ENCODE measurements at regions not wholly inside any gene's neighbourhood (a gene's known extent, or its start where the extent isn't known, plus 50 kb on each side); places are given as distances from the start of the nearest gene placed in this dataset.
"Not testable (repeated sequence)": the region's sequence is repeated elsewhere in the genome, so short reads cannot be mapped to it uniquely, and the experiment has no call there.

DNA sequence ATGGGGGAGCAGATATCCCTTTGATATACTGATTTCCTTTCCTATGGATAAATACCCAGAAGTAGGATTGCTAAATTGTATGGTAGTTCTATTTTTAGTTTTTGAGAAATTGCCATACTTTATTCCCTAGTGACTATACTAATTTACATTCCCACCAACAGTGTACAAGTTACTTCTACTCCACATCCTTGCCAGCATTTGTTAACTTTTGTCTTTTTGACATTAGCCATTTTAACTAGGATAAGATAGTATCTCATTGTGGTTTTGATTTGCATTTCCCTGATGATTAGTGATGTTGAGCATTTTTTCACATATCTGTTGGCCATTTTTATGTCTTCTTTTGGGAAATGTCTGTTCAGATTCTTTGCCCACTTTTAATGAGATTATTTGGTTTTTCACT, 620.6 kb upstream of the CAMK1G start:
- DNase-seq, result no peak

DNA sequence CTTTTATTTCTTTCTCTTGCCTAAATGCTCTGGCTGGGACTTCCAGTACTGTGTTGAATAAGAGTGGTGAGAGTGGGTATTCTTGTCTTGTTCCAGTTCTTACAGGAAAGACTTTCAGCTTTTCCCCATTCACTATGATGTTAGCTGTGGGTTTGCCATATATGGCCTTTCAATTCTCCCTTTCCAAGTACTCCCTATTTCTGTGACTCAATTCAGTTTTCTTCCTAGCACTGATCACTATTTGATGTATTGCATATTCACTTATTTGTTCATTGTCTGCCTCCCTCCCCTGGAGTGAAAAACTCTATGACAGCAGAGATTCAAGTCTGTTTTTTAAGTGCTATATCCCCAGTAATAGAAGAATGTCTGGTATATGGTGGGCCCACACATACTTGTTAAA, 618.2 kb upstream of the CAMK1G start:
- DNase-seq, result no peak

GRCh38 chr1:208967334-208967733, 616.2 kb upstream of the CAMK1G start:
- no peak for DNase-seq

DNA sequence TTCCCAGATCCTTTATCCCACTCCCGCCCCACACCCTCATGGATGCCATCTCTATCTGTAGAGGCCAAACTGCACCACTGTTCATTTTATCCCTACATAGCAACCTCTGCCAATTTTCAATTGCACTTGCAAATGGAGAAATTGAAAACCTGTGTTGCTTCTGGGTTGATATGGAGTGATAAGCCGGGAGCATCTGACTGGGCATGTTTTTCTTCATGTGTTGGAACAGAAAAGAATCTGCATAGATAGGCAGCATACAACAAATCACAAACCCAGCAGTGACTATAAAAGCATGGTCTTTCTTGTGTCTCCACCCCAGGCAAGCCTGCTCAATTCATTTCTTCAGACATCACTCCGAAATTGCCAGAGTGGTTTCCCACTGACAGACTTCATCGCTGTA, 608.8 kb upstream of the CAMK1G start:
- no peak for DNase-seq

GRCh38 chr1:208975456-208975855, 608.1 kb upstream of the CAMK1G start:
- no peak for DNase-seq

DNA sequence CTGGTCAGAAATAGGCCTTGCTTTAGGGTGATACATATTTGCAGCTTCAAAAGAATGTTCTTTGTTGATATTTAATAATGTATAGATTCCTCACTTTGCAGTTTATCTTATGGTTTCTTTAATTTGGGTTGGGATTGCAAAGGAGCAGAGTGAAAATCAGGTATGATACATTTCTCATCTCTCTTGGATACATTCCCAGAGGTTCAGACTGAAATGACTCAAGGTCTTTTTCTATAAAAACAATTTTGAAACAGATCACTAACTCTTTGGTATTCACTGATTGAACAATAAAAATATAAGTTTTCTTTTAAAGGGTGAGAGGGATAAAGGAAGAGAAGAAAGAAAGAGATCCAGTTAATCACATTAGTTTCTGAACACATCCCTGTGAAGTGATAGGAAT, 606.5 kb upstream of the CAMK1G start:
- no peak for DNase-seq

GRCh38 chr1:208977638-208978256, 605.8 kb upstream of the CAMK1G start:
- DNase-seq, result no peak

- no peak for DNase-seq
These were observed 603.7 kb upstream of the CAMK1G start for GRCh38 chr1:208979776-208980175.

- no peak for DNase-seq
These were observed 602.9 kb upstream of the CAMK1G start for GRCh38 chr1:208980605-208981004.

GRCh38 chr1:208985231-208985630, 598.3 kb upstream of the CAMK1G start:
- no peak for DNase-seq

DNA sequence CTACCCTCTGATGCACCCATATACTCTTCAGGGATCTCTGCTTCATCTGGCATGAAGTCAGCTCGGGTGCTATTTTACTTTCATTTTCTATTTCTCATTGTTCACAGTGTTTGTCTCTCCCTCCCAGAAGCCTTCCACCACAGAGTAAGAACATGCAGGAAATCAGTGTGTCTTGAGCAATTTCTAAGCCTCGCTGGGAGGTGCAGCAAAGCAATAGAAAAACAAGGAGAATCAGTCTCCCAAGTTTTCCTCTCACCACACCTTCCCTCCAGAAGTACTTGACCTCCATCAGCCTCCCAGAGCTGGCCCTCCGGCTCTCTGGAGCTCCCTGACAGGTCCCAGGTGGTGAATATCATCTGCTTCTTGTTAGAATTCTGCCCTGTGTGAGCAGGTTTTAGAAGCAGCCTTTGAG, 594.7 kb upstream of the CAMK1G start:
- peak; percentile 49 for DNase-seq

DNA sequence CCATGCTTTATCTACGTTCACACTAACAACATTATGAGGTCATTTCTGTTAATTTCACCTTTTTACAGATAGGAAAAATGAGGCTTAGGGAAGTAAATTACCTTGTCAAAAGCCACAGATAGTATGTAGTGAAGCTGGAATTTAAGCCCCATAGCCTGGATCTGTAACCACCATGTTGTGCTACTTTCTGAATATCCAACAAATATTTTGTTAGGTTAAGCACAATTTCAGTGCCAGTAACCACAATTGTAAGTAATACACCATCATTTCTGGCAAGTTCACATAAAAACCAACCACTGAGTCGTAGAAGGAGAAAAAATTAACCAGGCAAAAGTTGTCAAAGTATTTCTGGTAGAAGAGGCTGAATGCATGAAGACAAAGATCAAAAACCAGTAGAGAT, 593.1 kb upstream of the CAMK1G start:
- no peak for DNase-seq

- not testable (repeated sequence) for DNase-seq
These were observed 586.5 kb upstream of the CAMK1G start for GRCh38 chr1:208997053-208997452.

DNA sequence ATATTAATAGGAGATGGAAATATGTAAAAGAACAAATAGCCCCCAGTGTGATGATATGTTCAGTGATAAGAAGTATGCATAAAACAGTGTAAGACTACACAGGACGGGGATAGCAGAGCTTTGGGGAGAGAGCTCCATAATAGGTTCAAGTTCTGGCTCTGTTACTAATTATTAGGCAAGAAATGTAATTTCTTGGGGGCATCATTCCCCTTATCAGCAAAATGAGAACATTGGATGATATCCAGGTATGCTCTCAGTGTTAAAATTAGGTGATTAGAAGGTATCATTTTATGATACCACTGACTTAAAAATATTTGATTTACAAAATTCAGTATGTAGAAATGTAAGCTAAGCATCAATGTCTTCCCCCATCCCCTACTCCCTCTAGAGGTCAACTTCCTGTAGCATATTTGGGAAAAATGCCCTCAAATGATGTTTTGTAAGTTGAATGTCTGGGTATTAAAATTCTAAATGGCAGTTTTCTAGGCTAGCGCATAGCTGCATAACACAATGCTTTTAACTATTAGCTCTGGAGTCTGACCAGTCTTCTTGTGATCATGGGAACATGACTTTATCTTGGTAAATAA, 585.7 kb upstream of the CAMK1G start:
- no peak for DNase-seq

GRCh38 chr1:209008586-209008985, 574.9 kb upstream of the CAMK1G start:
- DNase-seq, result no peak

GRCh38 chr1:209010475-209011230, 572.9 kb upstream of the CAMK1G start:
- DNase-seq, result no peak

DNA sequence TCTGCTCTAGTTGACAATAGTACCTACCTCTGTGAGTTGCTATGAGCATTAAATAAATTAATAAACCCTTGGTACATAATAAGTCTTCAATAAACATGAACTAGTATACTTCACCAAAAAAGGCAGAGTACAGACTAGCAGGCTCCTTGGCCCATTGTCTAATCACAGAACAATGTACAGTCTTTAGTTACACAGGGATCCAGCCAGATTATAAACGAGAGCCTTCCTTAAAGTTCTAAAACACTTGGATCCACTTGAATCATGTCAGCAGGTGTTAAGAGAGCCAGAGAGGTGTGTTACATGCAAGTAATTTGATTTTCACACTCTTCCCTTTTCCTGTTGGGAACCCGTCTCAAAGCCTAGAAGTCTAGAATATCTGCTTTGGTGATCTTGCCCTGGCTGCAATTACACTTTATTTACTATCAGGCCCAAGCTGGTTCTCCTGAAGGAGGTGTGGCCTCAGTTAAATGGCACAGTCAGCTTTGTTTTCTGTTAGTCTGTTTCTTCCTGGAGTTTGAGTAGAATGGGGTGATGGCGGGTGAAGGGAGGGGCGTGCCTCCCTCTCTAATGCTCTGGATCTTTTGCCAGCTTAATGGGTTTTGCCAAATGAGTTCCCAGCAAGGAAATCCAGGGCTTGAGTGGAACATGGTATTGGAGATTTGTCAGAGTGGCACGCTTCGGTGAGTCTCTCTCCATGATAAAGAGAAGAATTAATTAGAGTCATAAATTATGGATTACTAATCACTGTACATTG, 570.9 kb upstream of the CAMK1G start:
- no peak for DNase-seq

- DNase-seq, result no peak
These were observed 568.4 kb upstream of the CAMK1G start for GRCh38 chr1:209015092-209015491.

- DNase-seq, result no peak
These were observed 561.9 kb upstream of the CAMK1G start for GRCh38 chr1:209021622-209022021.

- no peak for DNase-seq
These were observed 559.7 kb upstream of the CAMK1G start for GRCh38 chr1:209023790-209024189.

DNA sequence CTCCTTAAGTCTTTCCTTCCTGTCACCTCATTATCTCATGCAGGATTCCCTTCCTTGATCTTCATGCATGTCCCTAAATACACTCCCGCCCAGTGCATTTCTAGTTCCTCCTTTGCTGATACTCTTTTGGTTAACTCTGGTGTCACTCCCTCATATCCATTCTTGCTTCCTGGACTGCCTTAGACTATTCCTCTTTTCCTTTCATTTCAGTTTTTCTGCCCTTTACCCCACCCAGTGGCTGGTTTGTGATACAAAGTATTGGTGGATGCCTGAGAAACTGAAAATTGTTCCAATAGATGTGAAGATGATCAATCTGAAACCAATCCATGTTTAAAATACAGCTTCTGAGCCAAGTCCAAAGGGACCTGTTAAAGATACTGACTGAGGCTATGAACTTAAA, 553.8 kb upstream of the CAMK1G start:
- no peak for DNase-seq

DNA sequence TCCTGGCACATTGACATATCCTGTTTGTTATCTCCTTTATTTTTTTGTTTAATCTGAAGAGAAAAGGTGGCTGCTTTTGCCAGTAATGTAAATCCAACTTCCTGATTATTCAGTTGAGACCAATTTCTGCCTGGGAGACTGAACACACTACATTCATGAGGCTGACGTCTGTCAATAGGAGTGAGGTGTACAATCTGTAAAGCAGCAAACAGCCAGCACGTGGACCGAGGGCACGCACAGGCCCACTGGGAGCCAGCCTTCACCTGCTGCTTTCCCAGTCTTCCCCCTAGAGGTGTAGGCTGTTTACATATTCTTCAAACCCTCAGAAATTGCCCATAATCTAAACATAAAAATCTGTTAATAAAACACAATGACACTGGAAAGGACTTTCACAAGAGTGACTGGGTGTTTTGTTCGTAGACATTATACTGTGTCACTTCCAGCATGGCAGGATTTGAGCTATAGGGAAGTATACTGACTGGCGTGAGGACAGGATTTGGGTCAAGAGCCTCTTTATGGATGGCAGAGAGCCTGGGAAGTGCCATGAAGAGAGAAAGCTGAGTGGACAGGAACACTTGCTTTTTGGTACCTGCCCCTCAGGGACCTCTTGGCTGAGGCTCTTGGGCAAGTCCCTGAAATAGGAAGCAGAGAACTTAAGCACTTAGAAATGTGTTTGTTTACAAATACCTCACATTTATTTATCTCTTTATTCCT, 552.9 kb upstream of the CAMK1G start:
- no peak for DNase-seq

GRCh38 chr1:209037064-209037463, 546.5 kb upstream of the CAMK1G start:
- DNase-seq, result no peak

Data from right kidney (tissue), 1 donor.